Mammary epithelial cell (primary cell): ENCODE measurements at regions not wholly inside any gene's neighbourhood (a gene's known extent, or its start where the extent isn't known, plus 50 kb on each side); places are given as distances from the start of the nearest gene placed in this dataset.

Source experiments
- EZH2 ChIP-seq: IDR thresholded peaks from 2 replicates; pipeline ENCODE4 v1.6.1; 2012; ENCODE audit warnings: low read length, inconsistent platforms, borderline replicate concordance
- TF ChIP-seq, protein P1 (sequence below), 2 donors: IDR thresholded peaks in 1 of 2; conservative IDR thresholded peaks in 1 of 2; 2 replicates each; pipeline ENCODE4 v1.5.1; 2011 to 2012; ENCODE audit warnings: inconsistent platforms in 2 of 2, low read length in 2 of 2, mild to moderate bottlenecking in 2 of 2, control low read depth in 1 of 2, low read depth in 1 of 2; ENCODE audit not compliant: insufficient read depth in 1 of 2; ENCODE audit errors: extremely low read depth in 1 of 2

DNA sequence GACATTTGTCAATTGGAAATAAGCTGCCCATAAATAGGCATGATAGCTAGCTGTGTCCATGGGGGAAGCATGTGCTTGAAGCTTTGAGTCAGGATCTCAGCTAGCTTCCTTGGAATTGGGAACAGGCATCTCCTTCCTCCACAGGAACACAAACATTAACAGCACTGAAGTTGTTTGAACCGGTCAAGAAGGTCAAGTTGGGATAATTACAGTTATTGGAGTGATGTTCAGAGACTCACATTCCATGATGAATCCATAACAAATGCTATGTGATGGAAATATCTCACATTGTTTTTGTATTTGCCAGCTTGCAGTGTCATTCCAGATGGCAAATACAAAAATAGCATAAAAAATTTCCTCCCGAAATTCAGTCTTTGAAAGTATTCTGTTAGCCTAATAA, 347.6 kb upstream of the SMIM21 start:
- TF ChIP-seq, protein P1, sequence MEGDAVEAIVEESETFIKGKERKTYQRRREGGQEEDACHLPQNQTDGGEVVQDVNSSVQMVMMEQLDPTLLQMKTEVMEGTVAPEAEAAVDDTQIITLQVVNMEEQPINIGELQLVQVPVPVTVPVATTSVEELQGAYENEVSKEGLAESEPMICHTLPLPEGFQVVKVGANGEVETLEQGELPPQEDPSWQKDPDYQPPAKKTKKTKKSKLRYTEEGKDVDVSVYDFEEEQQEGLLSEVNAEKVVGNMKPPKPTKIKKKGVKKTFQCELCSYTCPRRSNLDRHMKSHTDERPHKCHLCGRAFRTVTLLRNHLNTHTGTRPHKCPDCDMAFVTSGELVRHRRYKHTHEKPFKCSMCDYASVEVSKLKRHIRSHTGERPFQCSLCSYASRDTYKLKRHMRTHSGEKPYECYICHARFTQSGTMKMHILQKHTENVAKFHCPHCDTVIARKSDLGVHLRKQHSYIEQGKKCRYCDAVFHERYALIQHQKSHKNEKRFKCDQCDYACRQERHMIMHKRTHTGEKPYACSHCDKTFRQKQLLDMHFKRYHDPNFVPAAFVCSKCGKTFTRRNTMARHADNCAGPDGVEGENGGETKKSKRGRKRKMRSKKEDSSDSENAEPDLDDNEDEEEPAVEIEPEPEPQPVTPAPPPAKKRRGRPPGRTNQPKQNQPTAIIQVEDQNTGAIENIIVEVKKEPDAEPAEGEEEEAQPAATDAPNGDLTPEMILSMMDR (conservative IDR thresholded peaks at IDR 0.05 in 1 of 2, IDR thresholded peaks at IDR 0.05 in 1 of 2; ENCODE audit: extremely low read depth in 1 of 2, insufficient read depth in 1 of 2, low read depth in 1 of 2, low read length in 2 of 2): no peak
- no peak for TF ChIP-seq EZH2
